8988T (cell line): ENCODE measurements at regions not wholly inside any gene's neighbourhood (a gene's known extent, or its start where the extent isn't known, plus 50 kb on each side); places are given as distances from the start of the nearest gene placed in this dataset.

Experiments used
- DNase-seq: peaks from one replicate; pipeline ENCODE4 v3.0.0; 2011

DNA sequence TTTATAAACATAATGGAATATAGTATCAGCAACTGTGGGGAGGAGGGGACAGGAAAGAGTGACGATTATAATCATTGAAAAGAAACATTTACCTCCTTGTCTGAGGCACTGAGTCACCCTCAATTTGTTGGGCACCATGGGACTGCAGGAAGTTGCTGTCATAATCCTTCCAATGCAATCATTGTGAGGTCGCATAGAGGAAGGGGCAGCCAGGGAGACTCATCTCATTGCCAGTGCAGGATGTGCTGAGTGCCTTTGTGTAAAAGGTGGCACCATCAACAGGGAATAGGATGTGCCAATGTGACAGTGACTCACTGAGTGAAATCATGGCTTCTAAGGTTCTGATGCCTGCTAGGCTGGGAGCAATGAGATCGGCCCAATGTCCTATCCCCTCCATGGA lies 300.4 kb upstream of the ADAMTS9 start:
- DNase-seq = no peak

- DNase-seq = no peak
Measured at GRCh38 chr3:64987726-64988125, 299.9 kb upstream of the ADAMTS9 start.

- no peak for DNase-seq
Measured at GRCh38 chr3:64985072-64985471, 297.3 kb upstream of the ADAMTS9 start.

GRCh38 chr3:64983583-64984359 lies 296.0 kb upstream of the ADAMTS9 start:
- no peak for DNase-seq

DNA sequence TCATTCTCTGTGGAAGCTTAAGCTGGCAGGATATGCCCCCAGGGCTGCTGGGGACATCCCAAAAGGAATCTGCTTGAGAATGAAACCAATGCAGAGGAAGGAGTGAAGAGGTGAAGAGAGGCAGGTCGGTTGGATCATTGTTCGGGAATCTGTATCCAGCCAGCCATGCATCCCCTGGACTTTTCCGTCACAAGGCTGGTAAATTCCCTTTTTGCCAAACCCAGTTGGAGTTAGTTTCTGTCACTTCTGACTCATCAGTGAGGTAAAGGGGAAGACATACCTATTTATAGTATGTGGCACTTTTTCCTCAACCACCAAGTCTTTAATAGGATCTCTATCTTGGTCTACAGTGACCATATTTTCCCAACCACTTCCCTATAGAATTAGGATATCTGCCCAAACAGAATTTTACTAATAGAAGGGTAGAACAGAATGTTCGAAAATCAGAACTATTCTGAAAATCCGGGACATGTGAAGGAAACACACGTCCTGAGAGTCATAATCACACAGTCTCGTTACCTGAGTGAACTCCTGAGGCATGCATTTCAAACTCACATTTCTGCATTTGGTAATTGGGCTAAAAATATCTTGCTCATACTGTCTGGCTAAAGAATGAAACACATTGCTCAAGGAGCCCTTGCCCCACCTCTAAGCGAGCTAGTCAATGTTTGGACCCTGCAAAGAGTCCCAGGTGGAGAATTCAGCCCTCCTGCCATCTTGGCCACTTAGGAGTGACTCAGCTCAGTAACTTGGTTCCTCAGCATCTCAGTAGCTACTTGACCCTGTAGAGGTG lies 289.7 kb upstream of the ADAMTS9 start:
- DNase-seq = no peak

DNA sequence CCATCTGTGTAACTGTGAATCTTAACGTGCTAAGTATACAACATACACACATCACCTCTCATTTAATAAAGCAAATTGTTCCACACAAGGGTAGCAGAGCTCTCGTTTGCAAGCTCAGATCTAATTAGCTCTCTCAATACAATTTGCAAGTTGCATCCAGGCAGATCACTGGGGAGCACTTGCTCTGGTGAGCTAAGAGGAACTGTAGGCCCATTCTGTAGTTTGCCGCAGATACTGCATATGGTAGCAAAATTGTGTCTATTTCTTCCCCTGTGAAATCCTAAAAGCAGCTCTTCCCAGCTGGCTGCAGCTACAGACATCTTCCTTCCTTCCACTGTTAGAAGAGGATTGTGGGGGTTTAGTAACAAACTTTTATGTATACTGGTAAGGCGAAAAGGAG lies 288.7 kb upstream of the ADAMTS9 start:
- DNase-seq = no peak

DNA sequence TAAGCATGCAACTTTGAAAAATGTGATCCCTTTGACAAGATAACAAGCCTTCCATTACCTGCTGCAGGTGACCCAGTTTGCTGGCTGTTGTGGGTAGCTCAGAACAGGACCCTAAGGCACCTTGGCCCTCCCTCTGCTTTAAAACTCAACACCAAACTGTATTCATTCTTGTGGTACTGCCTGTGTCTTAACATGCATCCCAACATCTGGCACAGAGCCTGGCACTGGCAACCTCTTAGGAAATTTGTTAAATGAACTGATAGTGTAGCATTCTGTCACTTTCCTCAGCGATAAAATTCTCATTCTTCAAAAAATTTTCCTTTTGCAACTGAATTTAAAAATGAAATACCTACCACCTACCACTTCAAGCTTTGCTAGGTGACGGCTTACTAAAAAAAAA lies 287.3 kb upstream of the ADAMTS9 start:
- no peak for DNase-seq

DNA sequence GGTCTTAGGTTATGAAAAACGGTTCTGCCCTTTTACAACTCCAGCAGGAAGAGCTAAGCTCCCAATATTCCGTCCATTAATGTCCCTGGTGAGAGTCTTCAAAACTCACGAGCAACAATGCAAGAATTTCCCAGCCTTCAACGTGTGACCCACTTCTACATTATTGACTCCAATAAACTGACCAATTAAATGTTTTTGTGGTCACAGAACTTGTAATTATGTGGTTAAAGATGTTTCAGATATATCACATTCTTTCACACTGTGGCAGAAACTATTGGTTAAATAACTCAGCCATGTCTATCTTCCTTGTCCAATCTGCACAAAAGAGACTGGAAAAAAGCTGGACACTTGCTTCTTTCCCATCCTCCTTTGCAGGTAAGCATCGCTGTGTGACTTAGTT lies 286.6 kb upstream of the ADAMTS9 start:
- DNase-seq = no peak

GRCh38 chr3:64972793-64973192 lies 285.0 kb upstream of the ADAMTS9 start:
- DNase-seq = no peak

DNA sequence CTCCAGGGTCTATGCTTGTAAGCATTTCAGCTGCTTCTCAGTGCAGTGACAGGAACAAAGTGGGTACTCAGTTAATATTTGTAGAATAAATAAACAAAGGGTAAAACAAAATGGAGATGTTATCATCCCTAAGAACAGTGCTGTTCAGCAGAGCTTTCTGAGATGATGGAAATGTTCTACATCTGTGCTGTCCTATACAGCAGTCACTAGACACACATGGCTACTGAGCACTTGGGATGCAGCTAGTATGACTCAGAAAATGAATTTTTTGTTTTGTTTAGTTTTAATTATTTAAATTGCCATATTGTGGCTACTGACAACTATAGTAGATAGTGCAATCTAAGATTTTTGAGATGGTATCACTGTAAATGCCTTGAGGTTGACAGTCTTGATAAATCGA lies 283.8 kb upstream of the ADAMTS9 start:
- no peak for DNase-seq

- DNase-seq = no peak
Measured at GRCh38 chr3:64970634-64971033, 282.8 kb upstream of the ADAMTS9 start.

DNA sequence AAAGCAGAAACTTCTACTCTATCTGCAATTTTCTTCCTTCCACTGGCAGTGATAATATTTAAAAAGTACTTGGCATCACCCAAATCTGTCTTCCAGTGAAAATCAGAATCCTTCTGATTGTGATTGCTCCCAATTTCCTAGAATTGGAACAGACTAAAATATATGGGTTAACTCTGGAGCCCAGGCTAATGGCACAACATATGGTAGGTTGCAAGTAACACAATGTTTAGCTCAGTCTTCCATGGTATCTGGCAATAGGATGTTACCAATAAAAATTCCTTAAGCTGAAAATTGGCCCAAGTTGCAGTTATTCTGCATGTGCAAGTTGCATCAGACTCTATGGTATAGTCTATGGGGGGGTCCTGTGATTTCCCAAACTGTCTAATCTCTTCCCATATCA lies 273.5 kb upstream of the ADAMTS9 start:
- DNase-seq = no peak

- no peak for DNase-seq
Measured at GRCh38 chr3:64958199-64958843, 270.5 kb upstream of the ADAMTS9 start.

DNA sequence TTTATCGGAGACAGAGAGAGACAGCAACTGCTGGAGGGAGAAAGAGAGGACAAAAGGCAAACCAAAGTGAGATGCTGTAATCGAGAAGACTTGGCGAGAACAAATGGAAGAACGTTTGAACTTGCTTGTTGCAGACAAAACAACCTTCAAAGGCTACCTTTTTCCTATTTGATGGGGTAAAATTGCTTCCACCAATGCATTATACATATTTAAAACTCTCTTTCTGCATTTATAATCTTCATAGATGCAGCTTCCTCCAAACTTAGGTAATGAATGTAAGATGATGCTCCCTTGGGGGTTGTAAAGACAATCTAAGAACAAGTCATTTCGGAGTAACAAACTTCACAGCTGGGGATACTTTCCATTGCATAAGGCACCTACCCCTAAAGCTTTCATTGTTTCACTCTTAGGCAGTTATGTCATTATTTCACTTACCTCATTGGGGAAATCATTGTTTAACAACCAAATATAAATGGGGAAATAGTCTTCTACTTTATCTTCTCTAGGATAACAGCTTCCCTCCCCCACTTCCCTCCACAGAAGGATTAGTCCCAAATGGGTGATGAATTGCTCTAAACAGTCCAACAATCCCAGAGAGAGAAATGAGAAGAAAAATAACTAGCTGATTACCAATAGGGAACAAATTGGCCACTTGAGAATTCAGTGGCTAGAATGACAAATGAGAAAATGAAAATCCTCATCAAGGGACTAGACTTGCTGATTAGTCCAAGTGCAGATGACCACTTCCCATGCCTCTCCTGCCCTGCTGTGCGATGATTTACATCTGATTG lies 269.8 kb upstream of the ADAMTS9 start:
- no peak for DNase-seq

DNA sequence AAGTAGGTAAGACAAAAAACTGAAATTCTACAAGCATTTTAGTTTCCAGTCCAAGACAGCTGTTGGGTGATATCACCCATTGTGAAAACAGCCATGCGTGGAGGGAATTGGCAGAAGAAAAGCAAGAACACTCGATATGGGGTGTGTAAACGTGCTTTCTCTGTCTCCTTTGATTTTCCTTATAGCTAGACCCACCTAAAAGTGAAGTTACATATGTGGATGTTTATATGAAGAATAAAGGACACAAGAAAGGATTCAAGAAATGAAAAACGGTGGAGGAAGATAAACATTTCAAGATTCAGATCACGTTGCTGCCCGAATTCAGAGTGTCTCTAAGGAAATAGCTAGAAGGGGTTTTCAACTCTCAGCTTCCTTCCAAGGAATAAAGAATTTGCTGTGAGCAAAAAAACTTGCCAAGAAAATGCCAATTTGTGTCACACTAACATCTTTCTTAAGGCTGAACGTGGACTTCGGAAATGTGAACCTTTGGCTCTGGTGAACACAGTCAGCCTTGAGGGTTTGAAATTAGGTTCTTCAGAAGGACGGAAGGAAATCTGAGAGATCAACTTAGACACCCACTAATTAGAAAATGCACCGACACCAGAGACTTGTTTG lies 269.0 kb upstream of the ADAMTS9 start:
- DNase-seq = no peak

DNA sequence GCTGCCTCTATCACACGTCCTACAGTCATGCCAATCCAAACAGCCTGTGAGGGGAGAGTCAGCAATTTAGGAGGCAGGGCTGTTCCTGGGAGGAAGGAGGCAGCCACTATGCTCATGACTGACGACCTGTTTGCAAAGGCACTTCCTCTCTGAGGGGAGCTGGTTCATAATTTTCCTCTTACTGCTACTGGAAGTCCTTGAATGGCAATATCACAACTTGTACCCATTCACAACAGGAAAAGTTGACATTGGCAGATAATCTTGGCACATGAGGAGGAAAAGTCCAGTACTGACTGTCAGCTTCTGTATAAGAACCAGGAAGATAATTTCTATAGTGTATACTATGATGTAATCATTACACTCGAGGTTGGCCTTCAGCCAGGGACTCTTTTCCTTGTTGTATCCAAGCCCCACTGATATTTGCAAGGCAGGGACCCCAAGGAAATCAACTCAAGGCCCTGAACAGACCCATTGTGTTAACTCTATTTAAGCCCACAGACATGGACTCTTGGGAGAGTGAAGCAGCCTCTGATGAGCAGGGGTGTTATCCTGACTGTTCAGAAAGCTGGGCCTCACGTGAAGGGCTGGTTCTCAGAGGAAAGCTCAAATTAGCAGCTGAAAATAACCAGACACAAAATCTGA lies 267.3 kb upstream of the ADAMTS9 start:
- DNase-seq = no peak

- DNase-seq = no peak
Measured at GRCh38 chr3:64945171-64945729, 257.4 kb upstream of the ADAMTS9 start.

DNA sequence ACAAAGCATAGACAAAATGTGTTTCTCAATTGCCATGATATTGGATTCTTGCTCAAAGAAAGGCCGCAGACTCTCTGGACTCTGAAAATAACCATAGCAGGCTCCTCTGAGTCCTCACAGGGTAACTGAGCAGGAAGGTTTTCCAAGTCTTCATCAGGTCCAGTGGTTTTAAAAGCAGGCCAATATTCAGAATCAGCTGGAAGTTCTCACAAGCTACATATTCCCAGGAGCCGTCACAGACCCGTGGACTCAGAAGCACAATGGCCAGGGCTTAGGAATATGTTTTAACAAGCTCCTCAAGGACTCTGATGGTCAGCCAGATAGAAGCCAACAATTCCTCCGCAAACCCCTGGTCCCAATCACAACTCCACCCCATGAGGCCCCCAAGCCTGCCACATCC lies 256.1 kb upstream of the ADAMTS9 start:
- no peak for DNase-seq

GRCh38 chr3:64940596-64941348 lies 253.0 kb upstream of the ADAMTS9 start:
- DNase-seq = no peak

DNA sequence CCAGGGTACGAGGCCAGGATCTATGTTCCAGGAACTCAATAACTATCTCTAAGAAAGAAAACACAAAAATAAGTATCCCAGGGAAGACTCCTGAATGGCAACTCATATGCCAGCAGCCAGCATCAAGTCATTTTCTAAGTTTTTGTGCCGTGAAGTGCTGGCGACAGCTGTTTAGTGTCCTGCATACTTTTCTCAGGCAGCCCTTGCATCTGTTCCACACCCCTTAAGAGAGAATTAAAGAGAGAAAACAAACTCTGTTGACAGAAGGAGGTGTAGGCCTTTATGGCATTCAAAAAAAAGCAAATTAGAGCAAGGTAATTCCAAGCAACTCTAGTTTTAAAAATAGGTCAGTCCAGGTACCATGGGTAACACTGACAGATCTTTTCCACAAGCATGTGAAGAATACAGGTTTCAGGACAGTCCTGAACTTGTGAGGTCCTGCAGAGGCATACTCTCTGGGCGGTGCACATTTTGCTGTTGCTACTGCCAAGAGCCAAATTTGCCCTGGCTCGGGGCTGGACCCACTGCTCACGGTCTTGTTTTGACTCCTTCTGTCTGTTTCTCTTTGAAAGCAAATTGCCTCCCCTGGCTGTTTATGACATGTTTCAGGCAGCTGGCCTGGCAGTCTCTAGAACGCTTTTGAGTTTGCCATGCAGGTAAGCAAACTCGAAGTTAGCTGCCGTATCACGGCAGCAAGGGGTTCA lies 252.1 kb upstream of the ADAMTS9 start:
- no peak for DNase-seq
